H54 (cell line): ENCODE measurements at regions not wholly inside any gene's neighbourhood (a gene's known extent, or its start where the extent isn't known, plus 50 kb on each side); places are given as distances from the start of the nearest gene placed in this dataset.
"Not testable (repeated sequence)": the region's sequence is repeated elsewhere in the genome, so short reads cannot be mapped to it uniquely, and the experiment has no call there.

Experiments
- DNase-seq: peaks from one replicate; pipeline ENCODE4 v3.0.0; 2011; ENCODE audit warnings: low spot score, mixed read lengths; ENCODE audit not compliant: insufficient read length
- FAIRE-seq: peaks from 3 replicates; lab custom pipeline; 2011; peaks lifted over from hg19 to GRCh38; lab: Jason Lieb, UNC
- POLR2A ChIP-seq: IDR thresholded peaks from 2 replicates; pipeline ENCODE4 v1.6.1; 2011; ENCODE audit warnings: low read depth, mild to moderate bottlenecking, low read length

DNA sequence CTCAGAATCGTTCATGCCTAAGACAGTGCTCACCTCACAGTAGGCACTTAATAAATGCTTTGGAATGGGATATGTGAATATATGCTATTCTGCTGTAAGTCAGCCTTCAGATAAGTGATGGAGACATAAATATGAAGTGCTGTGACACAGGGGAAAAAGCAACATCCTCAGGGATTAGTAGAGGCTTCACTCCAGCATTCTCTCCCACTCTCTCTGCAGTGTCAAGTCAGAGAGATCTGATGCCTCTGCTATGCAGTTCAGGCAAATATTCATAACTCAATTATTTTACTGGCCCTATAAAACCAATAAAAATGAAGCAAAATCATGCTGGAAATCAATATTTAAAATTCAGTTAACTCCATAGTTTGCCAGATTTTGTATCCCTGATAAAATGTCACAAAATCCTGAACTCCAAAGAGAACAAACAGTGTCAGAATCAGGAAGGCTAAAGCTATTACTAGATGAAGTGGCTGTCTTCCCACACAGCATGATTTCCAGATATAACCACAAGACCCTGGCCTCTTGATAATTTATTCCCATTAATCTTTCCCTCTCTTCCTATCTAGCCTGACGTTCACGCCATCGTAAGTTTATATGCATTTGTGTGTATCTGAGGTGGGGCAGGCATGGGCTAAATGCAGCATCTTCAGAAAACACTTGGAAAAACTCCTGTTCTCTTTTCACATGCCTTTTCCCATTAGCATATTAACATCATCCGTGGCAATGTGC is 278.9 kb upstream of the ATP11B start:
- DNase-seq (no peak), FAIRE-seq (no peak)
- TF ChIP-seq POLR2A: no peak

DNA sequence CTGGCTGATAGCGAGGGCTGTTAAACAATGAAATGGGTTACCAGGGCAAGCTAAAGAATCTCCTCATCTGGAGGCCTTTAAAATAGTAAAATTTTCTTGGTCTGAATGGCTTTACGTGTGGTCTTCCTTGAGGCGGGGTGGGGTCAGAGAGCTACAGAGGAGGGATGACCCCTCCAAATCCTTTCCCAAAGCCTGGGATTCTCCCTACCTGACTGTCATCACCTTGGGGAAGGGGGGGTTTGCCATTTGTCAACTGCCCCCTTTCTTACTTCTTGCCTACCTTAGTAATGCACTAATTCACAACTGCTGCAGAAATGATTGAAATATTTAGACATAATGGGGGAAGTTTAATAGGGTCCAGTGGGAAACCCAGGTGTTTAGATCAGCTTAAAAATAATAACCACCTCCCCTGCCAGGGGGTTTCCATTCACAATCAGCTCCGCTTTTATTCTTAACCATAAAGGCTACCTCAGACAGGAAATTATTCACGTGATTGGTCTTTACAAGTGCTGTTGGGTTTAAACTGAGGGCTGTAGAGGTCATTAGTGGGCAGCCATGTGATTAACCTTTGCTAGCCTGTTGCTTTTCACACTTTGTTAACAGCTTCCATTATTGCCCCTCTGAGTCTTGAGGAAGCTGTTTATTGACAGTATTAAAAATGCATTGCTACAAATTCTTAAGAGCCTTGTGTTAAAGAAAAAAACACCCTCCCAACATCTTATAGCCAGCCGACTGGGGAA is 276.5 kb upstream of the ATP11B start:
- DNase-seq: no peak
- no peak for FAIRE-seq
- TF ChIP-seq POLR2A: no peak

DNA sequence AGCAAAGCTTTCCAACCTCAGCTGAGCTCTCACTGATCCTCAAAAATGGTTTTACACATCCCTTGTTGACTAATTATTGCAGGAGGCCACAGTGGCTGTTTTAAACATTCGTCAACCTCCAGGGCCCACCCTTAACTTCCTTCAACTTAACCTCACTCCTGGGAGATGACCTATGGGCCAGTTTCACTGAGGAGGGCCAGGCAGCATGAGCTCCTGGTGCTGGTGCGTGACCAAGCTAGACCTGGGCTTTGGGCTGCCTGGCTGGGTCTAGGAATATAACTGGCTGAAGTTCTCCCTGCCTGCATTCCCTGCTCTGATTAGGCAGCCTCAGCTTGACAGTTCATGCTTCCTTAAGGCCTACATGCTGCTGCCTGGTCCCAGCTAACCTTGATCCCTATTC is 273.7 kb upstream of the ATP11B start:
- DNase-seq (no peak), FAIRE-seq (no peak)
- no peak for TF ChIP-seq POLR2A

GRCh38 chr3:182521339-182521738 is 272.0 kb upstream of the ATP11B start:
- no peak for DNase-seq
- no peak for FAIRE-seq
- no peak for TF ChIP-seq POLR2A

DNA sequence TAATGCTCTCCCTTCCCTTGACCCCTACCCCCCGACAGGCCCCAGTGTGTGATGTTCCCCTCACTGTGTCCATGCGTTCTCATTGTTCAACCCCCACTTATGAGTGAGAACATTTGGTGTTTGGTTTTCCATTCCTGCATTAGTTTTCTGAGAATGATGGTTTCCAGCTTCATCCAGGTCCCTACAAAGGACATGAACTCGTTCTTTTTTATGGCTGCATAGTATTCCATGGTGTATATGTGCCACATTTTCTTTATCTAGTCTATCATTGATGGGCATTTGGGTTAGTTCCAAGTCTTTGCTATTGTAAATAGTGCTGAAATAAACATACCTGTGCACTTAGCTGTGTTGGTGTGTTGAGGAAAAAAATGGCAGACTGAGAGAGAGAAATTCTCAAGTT is 269.9 kb upstream of the ATP11B start:
- not testable (repeated sequence) for FAIRE-seq

DNA sequence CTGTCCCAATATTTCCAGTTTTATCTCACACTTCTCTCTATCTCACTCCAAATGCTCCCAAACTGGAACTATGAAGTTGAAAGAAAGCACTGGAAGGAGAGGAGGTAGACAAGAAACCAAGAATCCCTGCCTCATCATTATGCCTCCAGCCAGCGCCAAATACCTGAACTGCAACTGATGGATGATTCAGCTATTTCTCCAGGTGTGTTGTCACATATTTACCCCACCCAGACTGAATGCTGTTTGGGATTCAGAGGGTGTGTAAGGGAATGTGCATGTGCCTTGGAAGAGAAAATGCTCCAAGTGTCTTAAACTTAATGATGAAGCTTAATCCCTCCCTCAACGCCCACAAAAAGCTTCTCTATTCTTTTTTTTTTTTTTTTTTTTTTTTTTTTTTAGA is 269.5 kb upstream of the ATP11B start:
- no peak for TF ChIP-seq POLR2A
- no peak for DNase-seq
- FAIRE-seq: no peak

More for the DNA sequence above, 269.9 kb upstream of the ATP11B start:
- DNase-seq: not testable (repeated sequence)

GRCh38 chr3:182524711-182525401 is 268.4 kb upstream of the ATP11B start:
- DNase-seq (no peak), FAIRE-seq (no peak)
- no peak for TF ChIP-seq POLR2A

DNA sequence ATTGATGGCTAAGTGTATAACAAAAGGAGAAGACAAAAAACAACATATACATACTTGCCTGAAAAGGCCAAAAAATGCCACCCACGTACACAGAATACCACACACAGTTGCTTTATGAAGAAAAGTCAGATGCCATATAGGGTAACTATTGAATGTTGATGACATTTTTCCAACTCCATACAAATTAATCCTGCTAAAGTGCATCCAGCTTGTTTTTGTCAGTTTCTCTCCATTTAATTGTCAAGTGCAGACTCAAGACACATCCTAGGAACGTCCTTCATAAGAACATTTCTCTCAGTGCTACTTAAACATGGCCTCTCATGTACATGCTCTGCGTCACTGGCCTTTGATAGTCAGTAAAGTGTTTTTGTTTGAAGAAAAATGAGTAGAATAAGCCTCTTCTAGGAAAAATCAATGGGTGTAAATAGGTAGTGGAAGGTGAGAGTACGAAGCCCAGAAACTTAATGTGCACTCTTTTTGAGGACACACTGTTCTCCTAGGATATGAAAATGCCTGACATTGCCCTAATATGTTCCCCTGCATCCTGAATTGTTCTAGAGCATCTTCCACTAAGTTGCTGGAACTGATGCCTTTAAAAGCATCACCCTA is 267.4 kb upstream of the ATP11B start:
- no peak for FAIRE-seq
- no peak for TF ChIP-seq POLR2A
- DNase-seq: no peak

GRCh38 chr3:182527745-182528144 is 265.6 kb upstream of the ATP11B start:
- TF ChIP-seq POLR2A: no peak
- DNase-seq (no peak), FAIRE-seq (peak; percentile 48)

DNA sequence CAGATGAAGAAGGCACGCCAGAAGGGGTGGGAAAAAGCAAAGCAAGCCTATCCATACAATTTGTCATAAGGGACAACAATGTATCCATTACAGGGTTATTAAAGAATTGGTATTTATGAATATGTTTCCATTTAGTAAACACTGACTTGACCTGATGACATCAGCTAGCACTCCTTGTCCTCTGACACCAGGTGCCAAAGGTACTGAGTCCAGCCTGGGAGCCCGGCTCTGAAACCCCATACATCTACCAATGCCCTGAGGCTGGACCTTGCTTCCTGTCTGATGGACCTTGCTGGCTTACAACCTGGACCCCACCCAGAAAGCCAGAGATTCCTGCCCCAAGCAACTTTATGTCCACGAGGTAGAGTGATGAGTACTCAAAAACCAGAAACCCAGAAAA is 263.0 kb upstream of the ATP11B start:
- DNase-seq (no peak), FAIRE-seq (no peak)
- TF ChIP-seq POLR2A: no peak

DNA sequence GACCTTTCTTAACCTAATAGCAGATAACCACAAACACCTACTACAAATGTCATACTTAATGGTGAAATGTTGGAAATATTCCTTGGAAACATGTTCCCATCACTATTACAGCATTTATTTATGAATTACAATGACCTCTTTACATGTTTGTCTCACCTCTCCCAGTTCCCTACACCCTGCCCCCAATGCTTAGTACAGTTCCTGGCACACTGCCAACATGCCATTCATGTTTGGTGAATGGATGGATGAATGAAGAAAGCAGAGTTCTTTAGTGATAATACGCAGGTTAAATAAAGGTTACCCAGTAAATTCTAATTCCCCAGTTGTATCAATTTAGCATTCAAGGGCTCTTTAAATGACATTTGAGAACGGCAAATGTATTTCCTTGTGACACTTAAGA is 259.9 kb upstream of the ATP11B start:
- TF ChIP-seq POLR2A: no peak
- no peak for DNase-seq
- no peak for FAIRE-seq

GRCh38 chr3:182544542-182544941 is 248.8 kb upstream of the ATP11B start:
- TF ChIP-seq POLR2A: no peak
- FAIRE-seq (no peak), DNase-seq (no peak)

GRCh38 chr3:182562274-182562673 is 231.0 kb upstream of the ATP11B start:
- no peak for FAIRE-seq
- no peak for TF ChIP-seq POLR2A

DNA sequence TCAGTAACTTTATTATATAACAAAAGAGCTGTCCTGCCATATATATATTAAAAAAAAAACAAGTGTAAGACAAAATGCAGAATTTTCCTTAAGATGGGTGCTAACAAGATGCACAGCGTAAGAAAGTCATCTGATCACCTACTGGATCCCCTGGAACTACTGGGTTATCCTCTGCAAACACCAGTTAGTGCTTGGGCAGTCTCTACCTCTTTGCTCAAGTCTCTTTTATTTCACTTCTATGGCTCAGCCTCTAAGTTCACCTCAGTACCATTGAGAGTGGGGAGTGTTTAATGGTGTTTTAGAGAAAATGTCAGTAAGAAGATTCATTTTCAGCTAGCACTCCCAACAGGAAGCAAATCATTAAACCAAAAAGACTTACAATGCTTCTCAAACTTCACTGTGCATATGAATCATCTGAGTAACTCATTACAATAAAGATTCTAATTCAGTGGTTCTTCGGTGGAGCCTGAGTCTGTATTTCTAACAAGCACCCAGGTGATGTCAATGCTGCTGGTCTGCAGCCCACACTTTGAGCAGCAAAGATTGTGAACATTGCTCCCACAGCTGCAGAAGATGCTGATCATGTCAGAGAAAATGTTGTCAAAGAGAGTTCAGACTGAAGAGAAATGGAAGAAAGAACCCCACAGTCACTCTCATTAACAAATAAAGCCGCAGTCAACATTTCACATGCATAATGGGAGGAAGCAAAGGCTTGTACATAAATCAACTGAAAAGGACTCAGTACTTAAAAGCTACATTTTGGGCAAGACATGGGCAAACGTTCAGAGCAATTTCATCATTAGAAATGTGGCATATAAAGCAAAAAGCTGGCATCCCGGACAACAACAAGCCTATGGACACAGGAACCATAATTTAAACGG is 227.1 kb upstream of the ATP11B start:
- DNase-seq (no peak), FAIRE-seq (no peak)
- TF ChIP-seq POLR2A: no peak

More at GRCh38 chr3:182562274-182562673, 231.0 kb upstream of the ATP11B start:
- DNase-seq: no peak
